ENCODE measurements at regions not wholly inside any gene's neighbourhood (a gene's known extent, or its start where the extent isn't known, plus 50 kb on each side); places are given as distances from the start of the nearest gene placed in this dataset.

- TF ChIP-seq CTCF (IDR thresholded peaks at IDR 0.05), result no peak
- TF ChIP-seq POLR2AphosphoS5 (IDR thresholded peaks at IDR 0.05; ENCODE audit: low read depth, low read length), result no peak
- TF ChIP-seq, protein P1, sequence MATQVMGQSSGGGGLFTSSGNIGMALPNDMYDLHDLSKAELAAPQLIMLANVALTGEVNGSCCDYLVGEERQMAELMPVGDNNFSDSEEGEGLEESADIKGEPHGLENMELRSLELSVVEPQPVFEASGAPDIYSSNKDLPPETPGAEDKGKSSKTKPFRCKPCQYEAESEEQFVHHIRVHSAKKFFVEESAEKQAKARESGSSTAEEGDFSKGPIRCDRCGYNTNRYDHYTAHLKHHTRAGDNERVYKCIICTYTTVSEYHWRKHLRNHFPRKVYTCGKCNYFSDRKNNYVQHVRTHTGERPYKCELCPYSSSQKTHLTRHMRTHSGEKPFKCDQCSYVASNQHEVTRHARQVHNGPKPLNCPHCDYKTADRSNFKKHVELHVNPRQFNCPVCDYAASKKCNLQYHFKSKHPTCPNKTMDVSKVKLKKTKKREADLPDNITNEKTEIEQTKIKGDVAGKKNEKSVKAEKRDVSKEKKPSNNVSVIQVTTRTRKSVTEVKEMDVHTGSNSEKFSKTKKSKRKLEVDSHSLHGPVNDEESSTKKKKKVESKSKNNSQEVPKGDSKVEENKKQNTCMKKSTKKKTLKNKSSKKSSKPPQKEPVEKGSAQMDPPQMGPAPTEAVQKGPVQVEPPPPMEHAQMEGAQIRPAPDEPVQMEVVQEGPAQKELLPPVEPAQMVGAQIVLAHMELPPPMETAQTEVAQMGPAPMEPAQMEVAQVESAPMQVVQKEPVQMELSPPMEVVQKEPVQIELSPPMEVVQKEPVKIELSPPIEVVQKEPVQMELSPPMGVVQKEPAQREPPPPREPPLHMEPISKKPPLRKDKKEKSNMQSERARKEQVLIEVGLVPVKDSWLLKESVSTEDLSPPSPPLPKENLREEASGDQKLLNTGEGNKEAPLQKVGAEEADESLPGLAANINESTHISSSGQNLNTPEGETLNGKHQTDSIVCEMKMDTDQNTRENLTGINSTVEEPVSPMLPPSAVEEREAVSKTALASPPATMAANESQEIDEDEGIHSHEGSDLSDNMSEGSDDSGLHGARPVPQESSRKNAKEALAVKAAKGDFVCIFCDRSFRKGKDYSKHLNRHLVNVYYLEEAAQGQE (IDR thresholded peaks at IDR 0.05; ENCODE audit: insufficient read depth in 1 of 2, low read depth in 2 of 2, low read length in 1 of 2), result no peak
These were observed 78.5 kb downstream of the RPS6KA4 start for GRCh38 chr11:64437426-64437825.
